Activated CD4-positive, alpha-beta T cell treated with anti-CD3 and anti-CD28 coated beads, Interleukin-2, amount 10 ng/mL, durations not matched to agents 24 days and 14 days (primary cell): ENCODE measurements at regions not wholly inside any gene's neighbourhood (a gene's known extent, or its start where the extent isn't known, plus 50 kb on each side); places are given as distances from the start of the nearest gene placed in this dataset.

ENCODE experiments used
- DNase-seq: peaks from one replicate; pipeline ENCODE4 v3.0.0; 2022
- H3K27ac Mint-ChIP-seq: one replicate; pipeline ENCODE4 v1.8.0; 2022; ENCODE audit warnings: mild to moderate bottlenecking, mixed read lengths
- H3K27me3 Mint-ChIP-seq: one replicate; pipeline ENCODE4 v1.8.0; 2022; ENCODE audit warnings: mixed read lengths
- H3K36me3 Mint-ChIP-seq: one replicate; pipeline ENCODE4 v1.8.0; 2022; ENCODE audit warnings: low read depth, mild to moderate bottlenecking, mixed read lengths
- H3K4me1 Mint-ChIP-seq: one replicate; pipeline ENCODE4 v1.8.0; 2021; ENCODE audit warnings: mixed read lengths
- H3K4me3 Mint-ChIP-seq: one replicate; pipeline ENCODE4 v1.8.0; 2022; ENCODE audit warnings: mild to moderate bottlenecking, moderate library complexity, mixed read lengths
- H3K9me3 Mint-ChIP-seq: one replicate; pipeline ENCODE4 v1.8.0; 2021; ENCODE audit warnings: mixed read lengths
- intact Hi-C: fragments of 100-400 bp; cut with micrococcal nuclease; formaldehyde crosslinking; loops from one replicate; pipeline ENCODE4 v1.15.1; 2023

- intact Hi-C loops, result no loop called here
- no peaks in the 10 kb centered on the region for H3K27me3 Mint-ChIP-seq
- no peak for DNase-seq
- H3K9me3 Mint-ChIP-seq, result peaks cover 7% of the 10 kb centered on the region
- no peaks in the 10 kb centered on the region for H3K4me1 Mint-ChIP-seq
- no peak overlapping the region for H3K4me3 Mint-ChIP-seq
- no peak overlapping the region for H3K27ac Mint-ChIP-seq
- H3K36me3 Mint-ChIP-seq, result no peaks in the 10 kb centered on the region
Observed at GRCh38 chr5:30926218-30926617, 267.3 kb upstream of the CDH6 start.

DNA sequence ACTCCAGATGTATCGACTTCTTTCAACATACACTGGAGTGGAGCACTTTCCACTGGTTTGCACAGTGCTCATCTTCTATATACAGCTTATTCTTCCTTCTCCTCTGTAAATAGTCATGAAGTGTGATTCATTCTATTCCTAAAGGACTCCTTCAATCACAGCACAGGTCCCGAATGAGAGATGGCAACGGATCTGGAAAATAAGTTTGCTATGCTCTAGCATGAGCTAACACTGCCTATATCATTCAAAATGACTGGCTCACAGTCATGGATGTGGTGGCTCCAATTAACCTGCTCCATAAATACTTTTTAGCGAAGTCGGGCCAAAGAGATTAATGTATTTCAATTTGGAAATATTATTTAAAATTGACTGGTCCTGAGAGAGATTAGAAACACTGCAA, 272.1 kb upstream of the CDH6 start:
- Mint-ChIP-seq H3K9me3 (no peaks in the 10 kb centered on the region), H3K4me3 (no peak overlapping the region), H3K36me3 (no peaks in the 10 kb centered on the region), H3K4me1 (no peaks in the 10 kb centered on the region), H3K27me3 (no peaks in the 10 kb centered on the region), H3K27ac (no peak overlapping the region)
- intact Hi-C loops, result no loop called here
- DNase-seq, result no peak

DNA sequence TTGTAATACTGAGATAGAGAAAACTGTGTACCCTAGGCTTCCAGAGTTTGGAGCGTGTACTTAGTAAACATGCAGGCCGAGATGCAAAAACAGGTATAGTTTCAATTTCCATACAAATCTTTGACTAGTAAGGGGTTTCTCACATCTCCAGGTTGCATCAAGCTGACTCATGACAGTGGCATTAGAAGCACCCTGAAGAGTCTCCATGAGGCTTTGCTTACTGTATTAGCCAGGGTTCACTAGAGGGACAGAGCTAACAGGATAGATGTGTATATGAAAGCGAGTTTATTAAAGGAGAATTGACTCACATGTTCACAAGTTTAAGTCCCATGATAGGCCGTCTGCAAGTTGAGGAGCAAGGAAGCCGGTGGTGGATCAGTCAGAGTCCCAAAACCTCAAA, 275.3 kb upstream of the CDH6 start:
- no peak for DNase-seq
- Mint-ChIP-seq H3K9me3 (no peaks in the 10 kb centered on the region), H3K4me3 (no peak overlapping the region), H3K27ac (no peak overlapping the region), H3K27me3 (no peaks in the 10 kb centered on the region), H3K36me3 (no peaks in the 10 kb centered on the region), H3K4me1 (no peaks in the 10 kb centered on the region)
- intact Hi-C loops, result no loop called here

- no peak overlapping the region for H3K4me3 Mint-ChIP-seq
- intact Hi-C loops, result no loop called here
- DNase-seq, result no peak
- H3K9me3 Mint-ChIP-seq, result no peaks in the 10 kb centered on the region
- no peaks in the 10 kb centered on the region for H3K27me3 Mint-ChIP-seq
- no peaks in the 10 kb centered on the region for H3K4me1 Mint-ChIP-seq
- no peak overlapping the region for H3K27ac Mint-ChIP-seq
- H3K36me3 Mint-ChIP-seq, result no peaks in the 10 kb centered on the region
Observed at GRCh38 chr5:30908356-30908755, 285.1 kb upstream of the CDH6 start.

DNA sequence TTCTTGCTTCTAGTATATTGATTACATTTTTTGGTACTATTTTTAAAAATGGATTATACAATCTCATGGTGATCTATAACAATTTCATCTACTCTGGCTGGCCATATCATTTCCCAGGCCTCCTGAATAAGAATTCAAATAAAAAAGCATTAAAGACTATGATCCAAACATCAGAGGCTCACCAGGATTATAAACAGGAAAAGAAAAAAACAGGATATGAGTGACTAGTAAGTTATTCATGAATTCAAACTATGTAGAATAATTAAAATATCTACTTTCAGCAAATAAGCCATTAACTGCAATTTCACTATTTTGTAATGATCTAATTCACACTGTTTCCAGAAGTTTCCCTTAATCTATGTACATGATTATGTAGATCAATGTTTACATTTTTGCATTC, 293.1 kb upstream of the CDH6 start:
- H3K4me3 Mint-ChIP-seq, result no peak overlapping the region
- no peaks in the 10 kb centered on the region for H3K27me3 Mint-ChIP-seq
- no peaks in the 10 kb centered on the region for H3K9me3 Mint-ChIP-seq
- H3K36me3 Mint-ChIP-seq, result no peaks in the 10 kb centered on the region
- intact Hi-C loops, result no loop called here
- H3K4me1 Mint-ChIP-seq, result no peaks in the 10 kb centered on the region
- no peak for DNase-seq
- no peak overlapping the region for H3K27ac Mint-ChIP-seq

- Mint-ChIP-seq H3K9me3 (peaks cover 2% of the 10 kb centered on the region), H3K4me3 (no peak overlapping the region), H3K36me3 (no peaks in the 10 kb centered on the region), H3K27ac (no peak overlapping the region), H3K27me3 (no peaks in the 10 kb centered on the region), H3K4me1 (no peaks in the 10 kb centered on the region)
- no peak for DNase-seq
- intact Hi-C loops, result no loop called here
Observed at GRCh38 chr5:30894811-30895210, 298.7 kb upstream of the CDH6 start.

DNA sequence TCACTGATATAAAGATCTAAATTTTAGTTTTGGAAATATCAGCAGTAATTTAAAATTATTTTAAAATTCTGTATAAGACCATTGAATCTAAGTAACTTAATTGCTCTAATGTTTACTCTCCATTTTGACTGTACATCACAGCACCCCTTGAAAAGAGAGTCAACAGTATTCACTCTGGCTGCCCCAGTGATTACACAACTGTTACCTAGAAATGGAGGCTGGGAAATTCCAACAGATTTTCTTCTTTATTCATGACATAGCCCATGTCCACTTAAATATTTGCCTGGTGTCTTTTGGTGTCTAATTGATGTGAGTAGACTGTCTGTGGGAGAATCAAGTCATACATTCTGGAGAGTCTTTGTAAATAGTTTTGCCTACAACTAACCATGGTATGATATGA, 301.8 kb upstream of the CDH6 start:
- DNase-seq, result no peak
- Mint-ChIP-seq H3K4me1 (no peaks in the 10 kb centered on the region), H3K27ac (no peak overlapping the region), H3K4me3 (no peak overlapping the region), H3K27me3 (no peaks in the 10 kb centered on the region), H3K36me3 (no peaks in the 10 kb centered on the region), H3K9me3 (peaks cover 2% of the 10 kb centered on the region)
- intact Hi-C loops, result no loop called here

DNA sequence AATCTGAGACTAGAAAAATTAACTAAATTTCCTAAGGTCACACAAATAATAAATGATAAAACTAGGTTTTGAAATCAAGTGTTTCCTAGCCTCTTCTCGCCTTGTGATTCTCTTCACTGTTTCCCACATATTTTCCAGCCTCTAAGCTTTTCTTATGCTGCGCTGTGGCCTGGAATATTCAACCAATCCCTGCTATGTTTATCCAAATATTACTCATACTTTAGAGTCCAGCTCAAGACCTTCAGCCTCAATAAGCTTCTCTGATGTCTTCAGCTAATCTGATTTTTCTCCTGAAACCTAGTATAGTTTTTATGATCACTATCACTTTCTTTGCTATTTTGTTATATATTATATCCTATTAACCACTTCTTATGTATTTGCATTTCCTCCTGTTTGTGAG, 303.1 kb upstream of the CDH6 start:
- Mint-ChIP-seq H3K9me3 (peaks cover 2% of the 10 kb centered on the region), H3K4me1 (no peaks in the 10 kb centered on the region)
- no peak for DNase-seq

GRCh38 chr5:30880514-30880913, 313.0 kb upstream of the CDH6 start:
- Mint-ChIP-seq H3K27ac (no peak overlapping the region), H3K9me3 (peaks cover 6% of the 10 kb centered on the region), H3K4me3 (no peak overlapping the region), H3K36me3 (no peaks in the 10 kb centered on the region), H3K4me1 (no peaks in the 10 kb centered on the region), H3K27me3 (no peaks in the 10 kb centered on the region)
- no peak for DNase-seq
- intact Hi-C loops, result no loop called here

More for the DNA sequence above, 303.1 kb upstream of the CDH6 start:
- intact Hi-C loops, result no loop called here
- H3K27me3 Mint-ChIP-seq, result no peaks in the 10 kb centered on the region
- H3K4me3 Mint-ChIP-seq, result no peak overlapping the region
- H3K36me3 Mint-ChIP-seq, result no peaks in the 10 kb centered on the region
- no peak overlapping the region for H3K27ac Mint-ChIP-seq

- Mint-ChIP-seq H3K9me3 (peaks cover 6% of the 10 kb centered on the region), H3K4me1 (no peaks in the 10 kb centered on the region), H3K4me3 (no peak overlapping the region), H3K36me3 (no peaks in the 10 kb centered on the region), H3K27me3 (no peaks in the 10 kb centered on the region), H3K27ac (no peak overlapping the region)
- no peak for DNase-seq
- intact Hi-C loops, result no loop called here
Observed at GRCh38 chr5:30879887-30880286, 313.6 kb upstream of the CDH6 start.

DNA sequence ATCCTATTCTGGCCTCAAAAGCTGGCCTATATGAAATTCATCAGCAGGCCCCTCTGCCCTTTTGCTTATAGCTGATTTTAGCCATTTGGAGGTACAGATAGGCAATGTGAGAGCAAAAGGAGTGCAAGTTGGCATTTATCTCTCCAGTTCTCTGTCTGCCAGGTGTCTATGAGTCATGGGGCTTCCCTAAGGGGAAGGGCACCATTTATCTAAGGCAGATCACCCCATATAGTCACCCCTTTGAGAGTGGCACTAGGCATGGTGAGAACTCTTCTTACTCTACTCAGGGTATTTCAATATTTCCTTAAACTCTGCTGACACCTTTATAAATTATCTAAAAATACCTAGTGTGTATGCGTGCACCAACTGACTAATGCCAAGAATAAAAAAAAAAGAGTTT, 314.7 kb upstream of the CDH6 start:
- Mint-ChIP-seq H3K36me3 (no peaks in the 10 kb centered on the region), H3K9me3 (peaks cover 6% of the 10 kb centered on the region), H3K27me3 (no peaks in the 10 kb centered on the region), H3K27ac (no peak overlapping the region), H3K4me3 (no peak overlapping the region), H3K4me1 (no peaks in the 10 kb centered on the region)
- DNase-seq, result no peak
- intact Hi-C loops, result no loop called here

DNA sequence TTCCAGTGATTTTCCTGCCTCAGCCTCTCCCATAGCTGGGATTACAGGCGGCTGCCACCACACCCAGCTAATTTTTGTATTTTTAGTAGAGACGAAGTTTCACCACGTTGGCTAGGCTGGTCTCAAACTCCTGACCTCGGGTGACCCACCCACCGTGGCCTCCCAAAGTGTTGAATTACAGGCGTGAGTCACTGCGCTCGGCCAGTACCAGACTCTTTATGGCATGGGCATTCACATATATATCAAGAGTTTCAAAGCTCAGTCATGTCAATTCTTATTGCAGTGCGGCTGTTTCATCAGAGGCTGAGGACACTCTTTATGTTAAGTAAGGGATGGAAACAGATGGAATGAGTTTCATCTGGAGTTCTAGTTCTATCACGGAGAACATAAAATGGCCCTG, 315.2 kb upstream of the CDH6 start:
- peaks cover 6% of the 10 kb centered on the region for H3K9me3 Mint-ChIP-seq
- no peak overlapping the region for H3K27ac Mint-ChIP-seq
- no peaks in the 10 kb centered on the region for H3K27me3 Mint-ChIP-seq
- H3K4me1 Mint-ChIP-seq, result no peaks in the 10 kb centered on the region
- intact Hi-C loops, result no loop called here
- no peak for DNase-seq
- H3K36me3 Mint-ChIP-seq, result no peaks in the 10 kb centered on the region
- H3K4me3 Mint-ChIP-seq, result no peak overlapping the region

DNA sequence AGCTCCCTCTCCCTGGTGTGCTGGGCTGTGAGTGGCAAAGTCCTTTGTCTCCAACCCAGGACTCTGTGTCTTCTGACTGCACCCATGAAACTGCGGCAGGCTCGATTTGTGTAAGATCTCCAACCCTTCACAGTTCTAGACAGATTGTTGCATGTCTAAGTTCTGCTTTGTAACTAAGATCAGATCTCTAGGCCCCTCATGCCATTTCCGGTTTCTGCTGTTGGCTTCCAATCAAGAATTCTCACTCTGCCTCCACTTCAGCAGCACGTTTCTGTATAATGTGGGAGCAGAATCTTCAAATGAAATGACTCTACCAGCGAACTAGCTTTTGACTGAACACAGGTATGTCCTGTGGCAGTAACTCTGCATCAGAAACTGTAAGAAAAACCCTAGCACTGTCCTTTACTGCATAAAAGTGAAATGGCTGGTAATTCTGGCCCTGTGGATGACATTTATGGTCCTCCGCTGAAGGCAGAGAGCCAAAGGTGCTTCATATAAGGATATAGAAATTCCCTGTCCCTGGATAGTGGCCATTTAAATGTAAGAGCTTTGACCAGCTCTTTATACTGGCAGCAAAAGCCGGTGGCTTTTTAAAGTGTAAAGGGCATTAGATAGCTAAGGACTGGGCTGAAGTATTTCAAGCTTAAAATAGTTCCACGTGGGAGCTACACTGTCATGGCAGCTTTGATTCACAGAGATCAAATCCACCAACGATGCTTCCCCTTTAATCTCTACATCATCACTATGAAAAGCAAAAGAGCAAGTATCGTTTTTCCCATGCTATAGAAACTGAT, 319.0 kb upstream of the CDH6 start:
- no peaks in the 10 kb centered on the region for H3K4me1 Mint-ChIP-seq
- no peaks in the 10 kb centered on the region for H3K36me3 Mint-ChIP-seq
- H3K27ac Mint-ChIP-seq, result no peak overlapping the region
- no peak for DNase-seq
- H3K9me3 Mint-ChIP-seq, result peaks cover 6% of the 10 kb centered on the region
- H3K27me3 Mint-ChIP-seq, result no peaks in the 10 kb centered on the region
- intact Hi-C loops, result no loop called here
- H3K4me3 Mint-ChIP-seq, result no peak overlapping the region

- H3K36me3 Mint-ChIP-seq, result no peaks in the 10 kb centered on the region
- H3K27me3 Mint-ChIP-seq, result no peaks in the 10 kb centered on the region
- no peak overlapping the region for H3K27ac Mint-ChIP-seq
- no peak overlapping the region for H3K4me3 Mint-ChIP-seq
- no peaks in the 10 kb centered on the region for H3K4me1 Mint-ChIP-seq
- no peak for DNase-seq
- H3K9me3 Mint-ChIP-seq, result peaks cover under 1% of the 10 kb centered on the region
- intact Hi-C loops, result no loop called here
Observed at GRCh38 chr5:30871196-30871595, 322.3 kb upstream of the CDH6 start.

- no peak for DNase-seq
- intact Hi-C loops, result no loop called here
- no peak overlapping the region for H3K27ac Mint-ChIP-seq
- no peak overlapping the region for H3K4me3 Mint-ChIP-seq
- no peaks in the 10 kb centered on the region for H3K36me3 Mint-ChIP-seq
- no peaks in the 10 kb centered on the region for H3K27me3 Mint-ChIP-seq
- peaks cover 5% of the 10 kb centered on the region for H3K9me3 Mint-ChIP-seq
- H3K4me1 Mint-ChIP-seq, result no peaks in the 10 kb centered on the region
Observed at GRCh38 chr5:30867711-30868110, 325.8 kb upstream of the CDH6 start.
